GM12878 (cell line): ENCODE measurements at regions not wholly inside any gene's neighbourhood (a gene's known extent, or its start where the extent isn't known, plus 50 kb on each side); places are given as distances from the start of the nearest gene placed in this dataset.

Experiments used
- ATAC-seq: fragments of 200-7000 bp; cut with Tn5 transposase; 3 replicates; pipeline ENCODE4 v1.9.1; 2020; ENCODE audit warnings: mild to moderate bottlenecking, moderate library complexity
- BruUV-seq: library from RNA; stranded (reverse); fragments of 400-500 nt; replicated peaks from 2 replicates; lab custom pipeline; 2021; lab: Mats Ljungman, UMichigan
- CTCF ChIA-PET: fragments of 300-600 bp; sonication (Branson Sonifier 250); formaldehyde crosslinking; extraction: SDS; loops from one replicate; lab custom pipeline; 2021; ENCODE audit warnings: inconsistent platforms; lab: Yijun Ruan, JAX
- POLR2A ChIA-PET: fragments of 350-600 bp; formaldehyde crosslinking; extraction: SDS; loops from one replicate; lab custom pipeline; 2021; ENCODE audit warnings: inconsistent platforms; lab: Charles Lee
- RAD21 ChIA-PET: fragments of 300-600 bp; sonication (Branson Sonifier 250); formaldehyde crosslinking; loops from one replicate; lab custom pipeline; 2023; ENCODE audit warnings: antibody characterized with exemption; ENCODE audit not compliant: unreplicated experiment; lab: Charles Lee
- SMC1A ChIA-PET: fragments of 300-600 bp; sonication (Branson Sonifier 250); formaldehyde crosslinking; loops from one replicate; lab custom pipeline; 2023; ENCODE audit not compliant: unreplicated experiment, uncharacterized antibody; lab: Charles Lee
- DNase-seq: peaks from one replicate; pipeline ENCODE4 v3.0.0-alpha.2; 2011; ENCODE audit warnings: low read depth, low spot score
- FAIRE-seq: peaks from 3 replicates; lab custom pipeline; 2011; peaks lifted over from hg19 to GRCh38; lab: Jason Lieb, UNC
- H2AFZ ChIP-seq: 2 replicates; pipeline ENCODE4 v1.6.0; 2011; ENCODE audit warnings: low read depth, low read length, control low read depth; ENCODE audit not compliant: control insufficient read depth
- H3K27ac ChIP-seq: 2 replicates; pipeline ENCODE4 v1.5.1; 2011; ENCODE audit warnings: control low read depth; ENCODE audit not compliant: control insufficient read depth, insufficient read depth
- H3K27me3 ChIP-seq, 2 experiments: replicated peaks in 1 of 2; 2 replicates each; pipeline versions ENCODE4 v1.6.0 to v1.6.1; 2011; ENCODE audit warnings: low read length in 1 of 2; ENCODE audit not compliant: control insufficient read depth in 2 of 2, insufficient read depth in 2 of 2
- H3K36me3 ChIP-seq, 2 experiments: 2 replicates each; pipeline ENCODE4 v1.5.1; 2011; ENCODE audit warnings: low read length in 1 of 2; ENCODE audit not compliant: control insufficient read depth in 2 of 2, insufficient read depth in 2 of 2
- H3K4me1 ChIP-seq: 2 replicates; pipeline ENCODE4 v1.6.1; 2011; ENCODE audit warnings: mild to moderate bottlenecking, low read length, moderate library complexity, mixed read lengths; ENCODE audit not compliant: control insufficient read depth, insufficient read depth
- H3K4me2 ChIP-seq: 2 replicates; pipeline ENCODE4 v1.6.0; 2011; ENCODE audit warnings: control low read depth; ENCODE audit not compliant: control insufficient read depth, insufficient read depth
- H3K4me3 ChIP-seq: fragments of 200-600 bp; sonication (generic); 2 replicates; pipeline ENCODE4 v1.5.1; 2016
- H3K79me2 ChIP-seq: 2 replicates; pipeline ENCODE4 v1.6.0; 2011; ENCODE audit warnings: low read length; ENCODE audit not compliant: control insufficient read depth, insufficient read depth
- H3K9ac ChIP-seq: 2 replicates; pipeline ENCODE4 v1.8.0; 2011; ENCODE audit warnings: low read length, control low read depth, mixed read lengths; ENCODE audit not compliant: control insufficient read depth, insufficient read depth
- H3K9me3 ChIP-seq: replicated peaks from 3 replicates; pipeline ENCODE4 v1.5.1; 2011; ENCODE audit warnings: mild to moderate bottlenecking, low read length; ENCODE audit not compliant: control insufficient read depth, insufficient read depth
- H4K20me1 ChIP-seq: 2 replicates; pipeline ENCODE4 v1.6.0; 2011; ENCODE audit not compliant: control insufficient read depth, insufficient read depth
- CBX3 ChIP-seq: fragments of 200-600 bp; sonication (generic); IDR thresholded peaks from 2 replicates; pipeline ENCODE4 v1.6.1; 2016; ENCODE audit warnings: low read depth, borderline replicate concordance
- GATAD2B ChIP-seq: fragments of 450-650 bp; conservative IDR thresholded peaks from 2 replicates; pipeline ENCODE4 v1.6.1; 2017; ENCODE audit warnings: low read depth, mild to moderate bottlenecking, moderate library complexity
- KAT2A ChIP-seq: conservative IDR thresholded peaks from 2 replicates; pipeline ENCODE4 v1.6.1; 2011; ENCODE audit warnings: low read depth, low read length; ENCODE audit not compliant: control insufficient read depth
- WGBS: methylation state at CpG from one replicate; pipeline ENCODE4 v1.1.6; 2016; ENCODE audit warnings: low lambda C conversion rate; ENCODE audit not compliant: insufficient replicate concordance, insufficient coverage; ENCODE audit errors: missing lambda C conversion rate; 5-methylcytosine and 5-hydroxymethylcytosine counted together
- in situ Hi-C: fragments of 300-500 bp; cut with MboI; formaldehyde crosslinking; loops from 9 replicates; pipeline ENCODE4 v1.14.3; 2018; ENCODE audit warnings: mixed read lengths
- intact Hi-C: fragments of 100-400 bp; cut with micrococcal nuclease; formaldehyde crosslinking; loops from one replicate; pipeline ENCODE4 v1.14.2; 2022; ENCODE audit not compliant: unreplicated experiment
- TF ChIP-seq, protein P1 (sequence below): fragments of 150-350 bp; IDR thresholded peaks from 2 replicates; pipeline ENCODE4 v1.6.1; 2014; ENCODE audit warnings: mild to moderate bottlenecking, low read depth, low read length
- TF ChIP-seq, protein P2 (sequence below): IDR thresholded peaks from 2 replicates; pipeline ENCODE4 v1.6.1; 2011; ENCODE audit warnings: mild to moderate bottlenecking, low read depth, low read length, moderate library complexity; ENCODE audit not compliant: insufficient replicate concordance
- TF ChIP-seq, protein P3 (sequence below): fragments of 450-650 bp; IDR thresholded peaks from 2 replicates; pipeline ENCODE4 v1.6.1; 2017; ENCODE audit warnings: mild to moderate bottlenecking, low read depth, inconsistent platforms; ENCODE audit not compliant: poor library complexity, severe bottlenecking
- TF ChIP-seq, protein P4 (sequence below): fragments of 450-650 bp; formaldehyde crosslinking; IDR thresholded peaks from 2 replicates; pipeline ENCODE4 v1.4.0; 2020; ENCODE audit warnings: mild to moderate bottlenecking, moderate library complexity

DNA sequence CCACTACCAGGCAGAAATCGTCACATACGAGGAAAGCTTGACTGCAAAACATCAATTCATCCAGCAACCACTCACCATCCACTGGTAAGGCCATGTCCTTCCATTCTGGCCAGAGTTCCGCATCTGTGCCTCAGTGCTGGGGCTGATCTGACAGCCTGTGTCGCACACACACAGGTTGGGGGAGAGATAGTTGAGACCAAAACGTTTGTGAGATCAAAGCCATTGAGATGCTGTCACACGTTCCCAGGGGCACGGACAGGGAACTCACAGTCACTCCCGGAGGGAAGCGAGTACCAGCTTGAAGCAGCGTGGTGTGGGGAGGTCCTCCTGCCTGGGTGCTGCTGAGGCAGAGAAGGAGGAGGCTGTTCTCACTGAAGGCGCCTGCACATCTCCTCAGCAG lies 458.5 kb upstream of the SALL3 start:
- H3K4me3 ChIP-seq, result no peak overlapping the region
- no peaks in the 10 kb centered on the region for H3K4me1 ChIP-seq
- no peaks in the 10 kb centered on the region; the same call in 2 of the 3 replicates for H3K9me3 ChIP-seq
- no peak for DNase-seq
- no peaks in the 10 kb centered on the region for H3K36me3 ChIP-seq
- H3K4me2 ChIP-seq, result no peak overlapping the region
- in situ Hi-C loops, result no loop called here
- no peak for FAIRE-seq
- H3K27ac ChIP-seq, result no peak overlapping the region
- POLR2A ChIA-PET, result no interaction called here
- TF ChIP-seq GATAD2B, result no peak
- TF ChIP-seq, protein P1, sequence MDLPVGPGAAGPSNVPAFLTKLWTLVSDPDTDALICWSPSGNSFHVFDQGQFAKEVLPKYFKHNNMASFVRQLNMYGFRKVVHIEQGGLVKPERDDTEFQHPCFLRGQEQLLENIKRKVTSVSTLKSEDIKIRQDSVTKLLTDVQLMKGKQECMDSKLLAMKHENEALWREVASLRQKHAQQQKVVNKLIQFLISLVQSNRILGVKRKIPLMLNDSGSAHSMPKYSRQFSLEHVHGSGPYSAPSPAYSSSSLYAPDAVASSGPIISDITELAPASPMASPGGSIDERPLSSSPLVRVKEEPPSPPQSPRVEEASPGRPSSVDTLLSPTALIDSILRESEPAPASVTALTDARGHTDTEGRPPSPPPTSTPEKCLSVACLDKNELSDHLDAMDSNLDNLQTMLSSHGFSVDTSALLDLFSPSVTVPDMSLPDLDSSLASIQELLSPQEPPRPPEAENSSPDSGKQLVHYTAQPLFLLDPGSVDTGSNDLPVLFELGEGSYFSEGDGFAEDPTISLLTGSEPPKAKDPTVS, result no peak
- TF ChIP-seq, all 136 proteins: peak for 0
- CTCF ChIA-PET, result no interaction called here
- RAD21 ChIA-PET, result no interaction called here
- Histone ChIP-seq H3K27me3 (no peaks in the 10 kb centered on the region), H2AFZ (no peak overlapping the region), H3K9ac (no peak overlapping the region), H4K20me1 (no peaks in the 10 kb centered on the region), H3K79me2 (no peaks in the 10 kb centered on the region)
- 33% methylated on average over 11 of the region's 11 CpGs for WGBS
- SMC1A ChIA-PET, result no interaction called here
- intact Hi-C loops, result no loop called here
- ATAC-seq, result no peak
- no TSS peak for BruUV-seq

DNA sequence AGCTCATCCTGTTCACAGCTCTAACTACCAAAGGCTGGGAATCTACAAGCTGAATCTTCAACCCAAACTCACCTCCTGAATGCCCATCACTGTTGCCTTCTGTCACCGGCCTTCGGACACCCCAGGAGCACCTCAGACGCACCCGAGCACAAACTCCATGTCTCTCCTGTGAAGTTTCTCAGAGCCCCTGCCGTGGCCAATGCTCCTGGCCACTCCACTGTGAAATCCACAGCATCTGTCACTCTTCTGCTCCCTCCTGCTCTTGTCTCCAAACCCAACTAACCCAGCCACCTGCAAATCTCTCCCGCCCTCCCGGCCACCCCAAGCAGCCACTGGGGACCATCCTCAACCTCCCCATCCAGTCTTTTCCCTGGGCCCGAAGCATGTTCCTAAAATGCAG lies 457.9 kb upstream of the SALL3 start:
- no peak for ATAC-seq
- in situ Hi-C loops (no loop called here), intact Hi-C loops (no loop called here)
- Histone ChIP-seq H3K9ac (no peak overlapping the region), H3K36me3 (no peaks in the 10 kb centered on the region), H3K27ac (no peak overlapping the region), H3K4me3 (no peak overlapping the region), H3K4me1 (no peaks in the 10 kb centered on the region), H3K9me3 (no peaks in the 10 kb centered on the region; the same call in 2 of the 3 replicates), H4K20me1 (no peaks in the 10 kb centered on the region), H2AFZ (no peak overlapping the region), H3K79me2 (no peaks in the 10 kb centered on the region), H3K27me3 (no peaks in the 10 kb centered on the region), H3K4me2 (no peak overlapping the region)
- ChIA-PET RAD21 (no interaction called here), SMC1A (no interaction called here), CTCF (no interaction called here), POLR2A (no interaction called here)
- BruUV-seq, result no TSS peak
- FAIRE-seq, result no peak
- WGBS, result 15% methylated on average over 7 of the region's 8 CpGs
- DNase-seq, result no peak
- TF ChIP-seq KAT2A (no peak), CBX3 (no peak)
- TF ChIP-seq, protein P2, sequence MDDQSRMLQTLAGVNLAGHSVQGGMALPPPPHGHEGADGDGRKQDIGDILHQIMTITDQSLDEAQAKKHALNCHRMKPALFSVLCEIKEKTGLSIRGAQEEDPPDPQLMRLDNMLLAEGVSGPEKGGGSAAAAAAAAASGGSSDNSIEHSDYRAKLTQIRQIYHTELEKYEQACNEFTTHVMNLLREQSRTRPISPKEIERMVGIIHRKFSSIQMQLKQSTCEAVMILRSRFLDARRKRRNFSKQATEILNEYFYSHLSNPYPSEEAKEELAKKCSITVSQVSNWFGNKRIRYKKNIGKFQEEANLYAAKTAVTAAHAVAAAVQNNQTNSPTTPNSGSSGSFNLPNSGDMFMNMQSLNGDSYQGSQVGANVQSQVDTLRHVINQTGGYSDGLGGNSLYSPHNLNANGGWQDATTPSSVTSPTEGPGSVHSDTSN, result no peak
- TF ChIP-seq, protein P3, sequence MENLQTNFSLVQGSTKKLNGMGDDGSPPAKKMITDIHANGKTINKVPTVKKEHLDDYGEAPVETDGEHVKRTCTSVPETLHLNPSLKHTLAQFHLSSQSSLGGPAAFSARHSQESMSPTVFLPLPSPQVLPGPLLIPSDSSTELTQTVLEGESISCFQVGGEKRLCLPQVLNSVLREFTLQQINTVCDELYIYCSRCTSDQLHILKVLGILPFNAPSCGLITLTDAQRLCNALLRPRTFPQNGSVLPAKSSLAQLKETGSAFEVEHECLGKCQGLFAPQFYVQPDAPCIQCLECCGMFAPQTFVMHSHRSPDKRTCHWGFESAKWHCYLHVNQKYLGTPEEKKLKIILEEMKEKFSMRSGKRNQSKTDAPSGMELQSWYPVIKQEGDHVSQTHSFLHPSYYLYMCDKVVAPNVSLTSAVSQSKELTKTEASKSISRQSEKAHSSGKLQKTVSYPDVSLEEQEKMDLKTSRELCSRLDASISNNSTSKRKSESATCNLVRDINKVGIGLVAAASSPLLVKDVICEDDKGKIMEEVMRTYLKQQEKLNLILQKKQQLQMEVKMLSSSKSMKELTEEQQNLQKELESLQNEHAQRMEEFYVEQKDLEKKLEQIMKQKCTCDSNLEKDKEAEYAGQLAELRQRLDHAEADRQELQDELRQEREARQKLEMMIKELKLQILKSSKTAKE, result no peak
- TF ChIP-seq, protein P4, sequence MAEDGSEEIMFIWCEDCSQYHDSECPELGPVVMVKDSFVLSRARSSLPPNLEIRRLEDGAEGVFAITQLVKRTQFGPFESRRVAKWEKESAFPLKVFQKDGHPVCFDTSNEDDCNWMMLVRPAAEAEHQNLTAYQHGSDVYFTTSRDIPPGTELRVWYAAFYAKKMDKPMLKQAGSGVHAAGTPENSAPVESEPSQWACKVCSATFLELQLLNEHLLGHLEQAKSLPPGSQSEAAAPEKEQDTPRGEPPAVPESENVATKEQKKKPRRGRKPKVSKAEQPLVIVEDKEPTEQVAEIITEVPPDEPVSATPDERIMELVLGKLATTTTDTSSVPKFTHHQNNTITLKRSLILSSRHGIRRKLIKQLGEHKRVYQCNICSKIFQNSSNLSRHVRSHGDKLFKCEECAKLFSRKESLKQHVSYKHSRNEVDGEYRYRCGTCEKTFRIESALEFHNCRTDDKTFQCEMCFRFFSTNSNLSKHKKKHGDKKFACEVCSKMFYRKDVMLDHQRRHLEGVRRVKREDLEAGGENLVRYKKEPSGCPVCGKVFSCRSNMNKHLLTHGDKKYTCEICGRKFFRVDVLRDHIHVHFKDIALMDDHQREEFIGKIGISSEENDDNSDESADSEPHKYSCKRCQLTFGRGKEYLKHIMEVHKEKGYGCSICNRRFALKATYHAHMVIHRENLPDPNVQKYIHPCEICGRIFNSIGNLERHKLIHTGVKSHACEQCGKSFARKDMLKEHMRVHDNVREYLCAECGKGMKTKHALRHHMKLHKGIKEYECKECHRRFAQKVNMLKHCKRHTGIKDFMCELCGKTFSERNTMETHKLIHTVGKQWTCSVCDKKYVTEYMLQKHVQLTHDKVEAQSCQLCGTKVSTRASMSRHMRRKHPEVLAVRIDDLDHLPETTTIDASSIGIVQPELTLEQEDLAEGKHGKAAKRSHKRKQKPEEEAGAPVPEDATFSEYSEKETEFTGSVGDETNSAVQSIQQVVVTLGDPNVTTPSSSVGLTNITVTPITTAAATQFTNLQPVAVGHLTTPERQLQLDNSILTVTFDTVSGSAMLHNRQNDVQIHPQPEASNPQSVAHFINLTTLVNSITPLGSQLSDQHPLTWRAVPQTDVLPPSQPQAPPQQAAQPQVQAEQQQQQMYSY (CRISPR knock-in tag), result no peak
